H9 (cell line): ENCODE measurements at regions not wholly inside any gene's neighbourhood (a gene's known extent, or its start where the extent isn't known, plus 50 kb on each side); places are given as distances from the start of the nearest gene placed in this dataset.

Source experiments
- DNase-seq: peaks from one replicate; pipeline ENCODE4 v3.0.0-alpha.2; 2017
- H2AFZ ChIP-seq: one replicate; pipeline ENCODE4 v1.6.1; 2013; ENCODE audit warnings: mild to moderate bottlenecking, low read length, control low read depth, moderate library complexity
- H2AK5ac ChIP-seq: 2 replicates; pipeline ENCODE4 v1.6.1; 2013; ENCODE audit warnings: low read length, control low read depth, mixed read lengths; ENCODE audit not compliant: insufficient read length
- H2BK120ac ChIP-seq: one replicate; pipeline ENCODE4 v1.6.1; 2013; ENCODE audit warnings: low read depth, mild to moderate bottlenecking, low read length, control low read depth, inconsistent platforms; ENCODE audit not compliant: poor library complexity, severe bottlenecking
- H2BK12ac ChIP-seq: 2 replicates; pipeline ENCODE4 v1.6.1; 2013; ENCODE audit warnings: low read length, control low read depth, mixed read lengths, low read depth; ENCODE audit not compliant: insufficient read length
- H2BK15ac ChIP-seq: 2 replicates; pipeline ENCODE4 v1.6.1; 2013; ENCODE audit warnings: low read depth, low read length, control low read depth
- H2BK20ac ChIP-seq: one replicate; pipeline ENCODE4 v1.6.1; 2013; ENCODE audit warnings: low read depth, mild to moderate bottlenecking, low read length, control low read depth, inconsistent platforms; ENCODE audit not compliant: poor library complexity, severe bottlenecking
- H2BK5ac ChIP-seq: 2 replicates; pipeline ENCODE4 v1.6.1; 2013; ENCODE audit warnings: low read length, control low read depth, mixed read lengths; ENCODE audit not compliant: insufficient read length
- H3K14ac ChIP-seq: 2 replicates; pipeline ENCODE4 v1.6.1; 2013; ENCODE audit warnings: low read length, control low read depth; ENCODE audit not compliant: insufficient read depth
- H3K18ac ChIP-seq: 2 replicates; pipeline ENCODE4 v1.6.1; 2013; ENCODE audit warnings: low read depth, mild to moderate bottlenecking, mixed read lengths, low read length, control low read depth; ENCODE audit not compliant: insufficient read length
- H3K23ac ChIP-seq: 2 replicates; pipeline ENCODE4 v1.6.1; 2013; ENCODE audit warnings: low read length, control low read depth, mixed read lengths, low read depth; ENCODE audit not compliant: insufficient read length
- H3K23me2 ChIP-seq: 2 replicates; pipeline ENCODE4 v1.6.1; 2013; ENCODE audit warnings: low read depth, mild to moderate bottlenecking, mixed read lengths, low read length, control low read depth; ENCODE audit not compliant: insufficient read length, poor library complexity, severe bottlenecking
- H3K27ac ChIP-seq: 2 replicates; pipeline ENCODE4 v1.5.1; 2013; ENCODE audit warnings: low read length, control low read depth, mixed read lengths, low read depth; ENCODE audit not compliant: insufficient read length
- H3K27me3 ChIP-seq: 2 replicates; pipeline ENCODE4 v1.6.1; 2013; ENCODE audit warnings: low read length, control low read depth, inconsistent platforms; ENCODE audit not compliant: insufficient read depth
- H3K4ac ChIP-seq: 2 replicates; pipeline ENCODE4 v1.6.1; 2013; ENCODE audit warnings: low read depth, mild to moderate bottlenecking, control low read depth, inconsistent platforms, low read length, moderate library complexity
- H3K4me1 ChIP-seq: 2 replicates; pipeline ENCODE4 v1.6.1; 2013; ENCODE audit warnings: low read length, control low read depth, inconsistent platforms; ENCODE audit not compliant: insufficient read depth
- H3K4me2 ChIP-seq: 2 replicates; pipeline ENCODE4 v1.6.1; 2013; ENCODE audit warnings: low read length, control low read depth, mixed read lengths; ENCODE audit not compliant: insufficient read length, insufficient read depth
- H3K56ac ChIP-seq: 2 replicates; pipeline ENCODE4 v1.6.1; 2013; ENCODE audit warnings: low read depth, mild to moderate bottlenecking, mixed read lengths, low read length, control low read depth; ENCODE audit not compliant: insufficient read length
- H3K79me1 ChIP-seq: 2 replicates; pipeline ENCODE4 v1.6.1; 2013; ENCODE audit warnings: low read depth, mild to moderate bottlenecking, moderate library complexity, low read length, control low read depth, inconsistent platforms; ENCODE audit not compliant: insufficient read depth, poor library complexity, severe bottlenecking
- H3K79me2 ChIP-seq: 2 replicates; pipeline ENCODE4 v1.6.1; 2013; ENCODE audit warnings: low read length, control low read depth, inconsistent platforms; ENCODE audit not compliant: insufficient read depth
- H3K9ac ChIP-seq: 2 replicates; pipeline ENCODE4 v1.6.1; 2013; ENCODE audit warnings: low read length, control low read depth, mixed read lengths; ENCODE audit not compliant: insufficient read length; ENCODE audit errors: extremely low read depth
- H3K9me3 ChIP-seq: one replicate; pipeline ENCODE4 v1.6.1; 2013; ENCODE audit warnings: low read depth, low read length, inconsistent platforms; ENCODE audit not compliant: control insufficient read depth
- H3T11ph ChIP-seq: one replicate; pipeline ENCODE4 v1.6.1; 2013; ENCODE audit warnings: mild to moderate bottlenecking, low read length, control low read depth, inconsistent platforms
- H4K20me1 ChIP-seq: one replicate; pipeline ENCODE4 v1.6.1; 2013; ENCODE audit not compliant: control insufficient read depth, insufficient read length, insufficient read depth
- H4K5ac ChIP-seq: 2 replicates; pipeline ENCODE4 v1.6.1; 2013; ENCODE audit warnings: low read depth, mild to moderate bottlenecking, mixed read lengths, low read length, control low read depth; ENCODE audit not compliant: insufficient read length
- H4K8ac ChIP-seq: replicated peaks from 2 replicates; pipeline ENCODE4 v1.6.1; 2013; ENCODE audit warnings: low read length, control low read depth, mixed read lengths, low read depth; ENCODE audit not compliant: insufficient read length
- H4K91ac ChIP-seq: 2 replicates; pipeline ENCODE4 v1.6.1; 2013; ENCODE audit warnings: low read depth, mild to moderate bottlenecking, moderate library complexity, mixed read lengths, low read length, control low read depth; ENCODE audit not compliant: insufficient read length
- H3K27ac Mint-ChIP-seq, 3 experiments: 2 replicates in 2 of 3; 3 replicates in 1 of 3; pipeline ENCODE4 v1.8.0; 2020 to 2021; ENCODE audit warnings: mixed read lengths in 3 of 3, mild to moderate bottlenecking in 1 of 3, moderate library complexity in 1 of 3
- H3K27me3 Mint-ChIP-seq: 2 replicates; pipeline ENCODE4 v1.8.0; 2021; ENCODE audit warnings: low read depth, mild to moderate bottlenecking, moderate library complexity, mixed read lengths
- H3K36me3 Mint-ChIP-seq, 3 experiments: 2 replicates in 2 of 3; 3 replicates in 1 of 3; pipeline ENCODE4 v1.8.0; 2020 to 2021; ENCODE audit warnings: low read depth in 3 of 3, mixed read lengths in 3 of 3; ENCODE audit not compliant: insufficient read depth in 1 of 3
- H3K4me1 Mint-ChIP-seq, 2 experiments: 2 replicates each; pipeline ENCODE4 v1.8.0; 2020; ENCODE audit warnings: mixed read lengths in 2 of 2
- H3K4me3 Mint-ChIP-seq, 2 experiments: 2 replicates in 1 of 2; 3 replicates in 1 of 2; pipeline ENCODE4 v1.8.0; 2020 to 2021; ENCODE audit warnings: mild to moderate bottlenecking in 2 of 2, mixed read lengths in 2 of 2, moderate library complexity in 1 of 2
- H3K9me3 Mint-ChIP-seq, 2 experiments: 2 replicates in 1 of 2; 3 replicates in 1 of 2; pipeline ENCODE4 v1.8.0; 2020; ENCODE audit warnings: mild to moderate bottlenecking in 2 of 2, mixed read lengths in 2 of 2, moderate library complexity in 1 of 2
- WGBS: extraction: QIAGEN DNeasy Blood & Tissue Kit; methylation state at CpG from one replicate; pipeline ENCODE4 v1.1.7; 2013; ENCODE audit warnings: missing lambda C conversion rate, low lambda C conversion rate, mixed read lengths; ENCODE audit not compliant: insufficient read length; ENCODE audit errors: extremely low coverage; 5-methylcytosine and 5-hydroxymethylcytosine counted together
- TF ChIP-seq, protein P1 (sequence below): fragments of 200-600 bp; sonication (generic); conservative IDR thresholded peaks from 3 replicates; pipeline ENCODE4 v1.8.0; 2021; ENCODE audit warnings: antibody characterized with exemption, mild to moderate bottlenecking

DNA sequence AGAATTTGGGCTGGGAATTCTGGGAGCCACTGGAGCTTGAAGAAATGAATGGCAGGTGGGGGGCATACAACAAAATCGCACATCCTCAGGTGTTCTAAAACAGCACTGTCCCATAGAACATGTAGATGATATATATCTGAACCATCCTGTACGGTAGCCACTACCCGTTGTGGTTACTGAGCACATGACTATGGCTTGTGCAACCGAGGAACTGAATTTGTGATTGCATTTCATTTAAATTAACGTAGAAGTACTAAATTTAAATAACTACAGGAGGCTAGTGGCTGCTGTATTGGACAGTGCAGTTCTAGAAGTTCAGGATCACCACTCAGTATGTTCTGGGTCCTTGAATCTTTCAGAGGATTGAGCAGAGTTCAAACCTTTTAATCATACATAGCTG, 172.4 kb downstream of the PHETA1 start:
- no CpG with 5 or more reads among the region's 5 CpGs for WGBS

More for the DNA sequence above, 172.4 kb downstream of the PHETA1 start:
- Mint-ChIP-seq H3K27me3 (peaks cover 4% of the 10 kb centered on the region), H3K27ac (no peak overlapping the region), H3K4me1 (peaks cover 38 to 62% of the 10 kb centered on the region in 2 experiments), H3K4me3 (no peak overlapping the region), H3K9me3 (no peaks in the 10 kb centered on the region; a peak in 1 of 5 replicates), H3K36me3 (no peaks in the 10 kb centered on the region)
- Histone ChIP-seq H4K91ac (no peak overlapping the region), H3K4ac (no peak overlapping the region), H3K14ac (no peak overlapping the region), H3K4me2 (no peak overlapping the region), H4K8ac (no peak overlapping the region), H3K18ac (no peak overlapping the region), H2BK5ac (no peak overlapping the region), H3K56ac (no peak overlapping the region), H3K9me3 (no peaks in the 10 kb centered on the region), H3T11ph (no peak overlapping the region), H2BK12ac (no peak overlapping the region), H2BK20ac (no peak overlapping the region), H3K27ac (no peak overlapping the region), H4K20me1 (no peaks in the 10 kb centered on the region), H2BK15ac (no peak overlapping the region), H3K79me1 (no peaks in the 10 kb centered on the region), H3K27me3 (no peaks in the 10 kb centered on the region), H3K23ac (no peak overlapping the region), H3K23me2 (no peaks in the 10 kb centered on the region), H2AFZ (no peak overlapping the region), H3K9ac (no peak overlapping the region), H3K4me1 (no peaks in the 10 kb centered on the region), H4K5ac (no peak overlapping the region), H2BK120ac (no peak overlapping the region), H3K79me2 (no peaks in the 10 kb centered on the region), H2AK5ac (no peak overlapping the region)
- no peak for DNase-seq
- TF ChIP-seq, protein P1, sequence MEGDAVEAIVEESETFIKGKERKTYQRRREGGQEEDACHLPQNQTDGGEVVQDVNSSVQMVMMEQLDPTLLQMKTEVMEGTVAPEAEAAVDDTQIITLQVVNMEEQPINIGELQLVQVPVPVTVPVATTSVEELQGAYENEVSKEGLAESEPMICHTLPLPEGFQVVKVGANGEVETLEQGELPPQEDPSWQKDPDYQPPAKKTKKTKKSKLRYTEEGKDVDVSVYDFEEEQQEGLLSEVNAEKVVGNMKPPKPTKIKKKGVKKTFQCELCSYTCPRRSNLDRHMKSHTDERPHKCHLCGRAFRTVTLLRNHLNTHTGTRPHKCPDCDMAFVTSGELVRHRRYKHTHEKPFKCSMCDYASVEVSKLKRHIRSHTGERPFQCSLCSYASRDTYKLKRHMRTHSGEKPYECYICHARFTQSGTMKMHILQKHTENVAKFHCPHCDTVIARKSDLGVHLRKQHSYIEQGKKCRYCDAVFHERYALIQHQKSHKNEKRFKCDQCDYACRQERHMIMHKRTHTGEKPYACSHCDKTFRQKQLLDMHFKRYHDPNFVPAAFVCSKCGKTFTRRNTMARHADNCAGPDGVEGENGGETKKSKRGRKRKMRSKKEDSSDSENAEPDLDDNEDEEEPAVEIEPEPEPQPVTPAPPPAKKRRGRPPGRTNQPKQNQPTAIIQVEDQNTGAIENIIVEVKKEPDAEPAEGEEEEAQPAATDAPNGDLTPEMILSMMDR = no peak
